GM19455 (cell line): ENCODE measurements at regions not wholly inside any gene's neighbourhood (a gene's known extent, or its start where the extent isn't known, plus 50 kb on each side); places are given as distances from the start of the nearest gene placed in this dataset.
"Not testable (repeated sequence)": the region's sequence is repeated elsewhere in the genome, so short reads cannot be mapped to it uniquely, and the experiment has no call there.

ENCODE experiments used
- ATAC-seq: cut with Tn5 transposase; IDR thresholded peaks from one replicate; pipeline ENCODE4 v1.9.1; 2021; ENCODE audit not compliant: unreplicated experiment

- no peak for ATAC-seq
Observed at GRCh38 chr1:193927550-193927949, 741.1 kb upstream of the B3GALT2 start.

- no peak for ATAC-seq
Observed at GRCh38 chr1:193926956-193927355, 740.5 kb upstream of the B3GALT2 start.

GRCh38 chr1:193919827-193920226, 733.4 kb upstream of the B3GALT2 start:
- no peak for ATAC-seq

GRCh38 chr1:193916452-193916851, 730.0 kb upstream of the B3GALT2 start:
- no peak for ATAC-seq

GRCh38 chr1:193914871-193915270, 728.5 kb upstream of the B3GALT2 start:
- ATAC-seq = no peak

- no peak for ATAC-seq
Observed at GRCh38 chr1:193909406-193910082, 723.1 kb upstream of the B3GALT2 start.

- no peak for ATAC-seq
Observed at GRCh38 chr1:193905288-193906085, 719.1 kb upstream of the B3GALT2 start.

GRCh38 chr1:193891788-193892187, 705.4 kb upstream of the B3GALT2 start:
- no peak for ATAC-seq

GRCh38 chr1:193890935-193891334, 704.5 kb upstream of the B3GALT2 start:
- ATAC-seq = no peak

GRCh38 chr1:193884848-193885558, 698.6 kb upstream of the B3GALT2 start:
- no peak for ATAC-seq

- not testable (repeated sequence) for ATAC-seq
Observed at GRCh38 chr1:193877920-193878319, 691.5 kb upstream of the B3GALT2 start.

GRCh38 chr1:193868425-193868824, 682.0 kb upstream of the B3GALT2 start:
- ATAC-seq = no peak

GRCh38 chr1:193856261-193856660, 669.8 kb upstream of the B3GALT2 start:
- no peak for ATAC-seq

- ATAC-seq = no peak
Observed at GRCh38 chr1:193850745-193851144, 664.3 kb upstream of the B3GALT2 start.

GRCh38 chr1:193846876-193847604, 660.6 kb upstream of the B3GALT2 start:
- ATAC-seq = no peak

- ATAC-seq = no peak
Observed at GRCh38 chr1:193846411-193846810, 660.0 kb upstream of the B3GALT2 start.

- no peak for ATAC-seq
Observed at GRCh38 chr1:193841857-193842256, 655.4 kb upstream of the B3GALT2 start.

- ATAC-seq = no peak
Observed at GRCh38 chr1:193831465-193831864, 645.1 kb upstream of the B3GALT2 start.

GRCh38 chr1:193827516-193827915, 641.1 kb upstream of the B3GALT2 start:
- ATAC-seq = no peak

GRCh38 chr1:193819376-193819775, 633.0 kb upstream of the B3GALT2 start:
- no peak for ATAC-seq

GRCh38 chr1:193807208-193807607, 620.8 kb upstream of the B3GALT2 start:
- no peak for ATAC-seq
